CD4-positive, alpha-beta T cell treated with Interleukin-4 for 4 hours (primary cell): ENCODE measurements at regions not wholly inside any gene's neighbourhood (a gene's known extent, or its start where the extent isn't known, plus 50 kb on each side); places are given as distances from the start of the nearest gene placed in this dataset.

Experiments
- DNase-seq: peaks from one replicate; pipeline ENCODE4 v3.0.0-alpha.2; 2020

- DNase-seq: no peak
Observed at GRCh38 chr12:59196989-59197388, 276.7 kb upstream of the LRIG3 start.

GRCh38 chr12:59194794-59195193 is 274.5 kb upstream of the LRIG3 start:
- DNase-seq: no peak

GRCh38 chr12:59193476-59194050 is 273.3 kb upstream of the LRIG3 start:
- no peak for DNase-seq

GRCh38 chr12:59191372-59191771 is 271.1 kb upstream of the LRIG3 start:
- no peak for DNase-seq

- DNase-seq: no peak
Observed at GRCh38 chr12:59186451-59186850, 266.1 kb upstream of the LRIG3 start.

GRCh38 chr12:59185295-59185694 is 265.0 kb upstream of the LRIG3 start:
- DNase-seq: no peak

- no peak for DNase-seq
Observed at GRCh38 chr12:59182658-59183455, 262.6 kb upstream of the LRIG3 start.

- DNase-seq: no peak
Observed at GRCh38 chr12:59182191-59182590, 261.9 kb upstream of the LRIG3 start.

GRCh38 chr12:59181196-59181777 is 261.0 kb upstream of the LRIG3 start:
- no peak for DNase-seq

GRCh38 chr12:59179231-59179630 is 258.9 kb upstream of the LRIG3 start:
- DNase-seq: no peak

- no peak for DNase-seq
Observed at GRCh38 chr12:59173695-59174094, 253.4 kb upstream of the LRIG3 start.

GRCh38 chr12:59168647-59169046 is 248.3 kb upstream of the LRIG3 start:
- no peak for DNase-seq

GRCh38 chr12:59166457-59166856 is 246.2 kb upstream of the LRIG3 start:
- no peak for DNase-seq

GRCh38 chr12:59164991-59165718 is 244.9 kb upstream of the LRIG3 start:
- no peak for DNase-seq

- DNase-seq: no peak
Observed at GRCh38 chr12:59164226-59164625, 243.9 kb upstream of the LRIG3 start.

- no peak for DNase-seq
Observed at GRCh38 chr12:59158681-59159080, 238.4 kb upstream of the LRIG3 start.

- no peak for DNase-seq
Observed at GRCh38 chr12:59158066-59158465, 237.8 kb upstream of the LRIG3 start.

- DNase-seq: no peak
Observed at GRCh38 chr12:59155448-59155847, 235.1 kb upstream of the LRIG3 start.

- no peak for DNase-seq
Observed at GRCh38 chr12:59151243-59151642, 230.9 kb upstream of the LRIG3 start.

- peak; percentile 24 for DNase-seq
Observed at GRCh38 chr12:59149995-59150642, 229.8 kb upstream of the LRIG3 start.

- no peak for DNase-seq
Observed at GRCh38 chr12:59147791-59148190, 227.5 kb upstream of the LRIG3 start.

GRCh38 chr12:59142183-59142790 is 222.0 kb upstream of the LRIG3 start:
- DNase-seq: no peak

GRCh38 chr12:59134750-59135149 is 214.4 kb upstream of the LRIG3 start:
- DNase-seq: no peak
